ENCODE measurements at regions not wholly inside any gene's neighbourhood (a gene's known extent, or its start where the extent isn't known, plus 50 kb on each side); places are given as distances from the start of the nearest gene placed in this dataset.

DNA sequence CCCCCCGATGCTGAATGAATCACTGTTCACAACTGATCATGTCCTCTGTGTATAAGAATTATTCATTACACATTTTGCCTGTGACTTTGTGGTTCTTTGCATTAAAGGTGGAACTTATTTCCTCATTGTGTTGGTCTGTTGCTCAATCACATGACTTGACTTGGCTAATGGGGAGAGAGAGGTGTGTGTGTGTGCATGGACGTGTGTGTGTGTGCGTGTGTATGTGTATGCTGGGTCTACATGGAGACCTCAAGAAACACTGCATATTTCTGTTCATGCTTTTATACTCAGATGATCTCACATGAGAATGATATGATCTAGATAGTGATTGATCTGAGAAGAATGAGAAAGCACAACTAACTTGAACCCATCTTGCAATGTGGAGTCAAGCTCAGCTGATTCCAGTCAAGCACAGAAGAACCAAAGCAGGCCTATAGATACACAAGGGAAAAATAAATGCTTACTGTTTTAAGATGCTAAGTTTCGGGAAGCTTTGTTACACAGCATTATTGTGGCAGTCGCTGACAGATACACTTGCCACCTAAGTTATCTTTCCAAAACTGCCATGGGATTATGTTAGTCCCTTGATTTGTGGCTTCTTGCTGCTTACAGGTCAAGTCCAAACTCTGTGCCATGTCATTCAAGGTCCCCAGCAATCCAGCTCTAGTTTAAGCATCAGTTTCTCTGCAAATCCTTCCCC, 167.9 kb upstream of the ZFHX3 start:
- H3K79me2 ChIP-seq (replicated peaks; ENCODE audit: insufficient read depth) = no peaks in the 10 kb centered on the region
- no peaks in the 10 kb centered on the region for H3F3A ChIP-seq (replicated peaks; ENCODE audit: low read depth)
- no peak overlapping the region for H3K27ac Mint-ChIP-seq
- H3K36me3 ChIP-seq (ENCODE audit: insufficient read depth) = 0 out of 2 replicates have a peak, but pooled peaks cover 4% of the 10 kb centered on the region
- H2AFZ ChIP-seq = no peak overlapping the region
- H3K27me3 ChIP-seq (ENCODE audit: insufficient read depth) = no peaks in the 10 kb centered on the region
- H3K9me3 Mint-ChIP-seq = peaks cover 11% of the 10 kb centered on the region; the same call in 2 of the 3 replicates
- no peaks in the 10 kb centered on the region for H4K20me1 ChIP-seq (replicated peaks; ENCODE audit: insufficient read depth)
- DNase-seq (ENCODE audit: low spot score) (no peak), ATAC-seq (no peak)
- H3K4me2 ChIP-seq = no peak overlapping the region
- H3K27me3 Mint-ChIP-seq (ENCODE audit: insufficient read depth, low read depth, poor library complexity) = peaks cover 1% of the 10 kb centered on the region
- peaks cover 25% of the 10 kb centered on the region for H3K4me1 ChIP-seq (ENCODE audit: insufficient read depth)
- TF ChIP-seq JUNB (IDR thresholded peaks at IDR 0.05; ENCODE audit: unreplicated experiment) (no peak), ZNF114 (CRISPR knock-in tag; IDR thresholded peaks at IDR 0.05) (no peak)
- H3K36me3 Mint-ChIP-seq (ENCODE audit: low read depth) = peaks cover 8% of the 10 kb centered on the region; the same call in 1 of the 3 replicates
- H3K9me2 ChIP-seq (ENCODE audit: insufficient read depth) = 0 out of 2 replicates have a peak, but pooled peaks cover 2% of the 10 kb centered on the region
- no peak overlapping the region for H3K27ac ChIP-seq (ENCODE audit: low read depth)
- H3K4me3 ChIP-seq = no peak overlapping the region
- peaks cover 26% of the 10 kb centered on the region for H3K4me1 Mint-ChIP-seq
- no peak overlapping the region for H3K4me3 Mint-ChIP-seq

DNA sequence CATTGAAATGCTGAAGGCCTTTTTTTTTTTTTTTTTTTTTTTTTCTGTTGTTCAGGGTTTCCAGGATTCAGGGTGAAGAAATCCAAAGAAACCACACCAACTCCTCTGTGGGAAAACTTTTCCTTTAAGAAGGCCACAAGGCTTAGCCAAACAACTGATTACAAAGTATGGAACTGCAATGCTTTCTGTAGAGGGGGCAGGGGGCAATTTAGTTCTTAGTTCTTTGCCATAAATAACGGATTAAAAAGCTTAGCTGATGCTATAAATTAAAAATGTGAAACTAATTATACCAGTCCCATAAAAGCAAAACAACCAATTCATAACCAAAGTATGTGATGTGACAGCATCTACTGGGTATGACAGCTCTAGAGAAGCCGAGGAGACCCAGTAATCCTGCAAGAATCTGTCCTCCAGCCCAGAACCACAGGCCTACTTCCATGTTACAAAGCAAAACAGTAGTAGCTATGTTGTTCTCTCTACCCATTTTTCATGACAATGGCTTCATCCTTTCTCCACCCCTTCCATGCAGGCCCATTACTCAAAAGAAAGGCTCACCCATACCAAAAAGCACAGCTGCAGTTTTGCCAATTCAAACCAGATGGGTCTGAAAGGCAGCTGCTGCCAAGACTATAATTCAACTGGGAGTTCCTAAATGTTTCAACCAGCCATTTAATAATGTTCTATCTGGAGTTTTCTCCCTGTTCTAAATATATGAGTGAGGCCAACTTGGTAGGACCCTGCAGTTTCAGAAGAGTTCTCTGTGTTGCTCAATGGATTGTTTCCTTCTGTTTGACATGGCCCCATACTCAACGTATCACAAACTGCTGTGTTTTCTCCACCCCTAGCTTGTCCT, 167.1 kb upstream of the ZFHX3 start:
- DNase-seq (ENCODE audit: low spot score) = no peak
- H3K4me1 Mint-ChIP-seq = peaks cover 26% of the 10 kb centered on the region
- peaks cover 8% of the 10 kb centered on the region; the same call in 1 of the 3 replicates for H3K36me3 Mint-ChIP-seq (ENCODE audit: low read depth)
- H4K20me1 ChIP-seq (replicated peaks; ENCODE audit: insufficient read depth) = no peaks in the 10 kb centered on the region
- no peaks in the 10 kb centered on the region for H3K79me2 ChIP-seq (replicated peaks; ENCODE audit: insufficient read depth)
- H3K27ac Mint-ChIP-seq = no peak overlapping the region
- TF ChIP-seq, protein P1, sequence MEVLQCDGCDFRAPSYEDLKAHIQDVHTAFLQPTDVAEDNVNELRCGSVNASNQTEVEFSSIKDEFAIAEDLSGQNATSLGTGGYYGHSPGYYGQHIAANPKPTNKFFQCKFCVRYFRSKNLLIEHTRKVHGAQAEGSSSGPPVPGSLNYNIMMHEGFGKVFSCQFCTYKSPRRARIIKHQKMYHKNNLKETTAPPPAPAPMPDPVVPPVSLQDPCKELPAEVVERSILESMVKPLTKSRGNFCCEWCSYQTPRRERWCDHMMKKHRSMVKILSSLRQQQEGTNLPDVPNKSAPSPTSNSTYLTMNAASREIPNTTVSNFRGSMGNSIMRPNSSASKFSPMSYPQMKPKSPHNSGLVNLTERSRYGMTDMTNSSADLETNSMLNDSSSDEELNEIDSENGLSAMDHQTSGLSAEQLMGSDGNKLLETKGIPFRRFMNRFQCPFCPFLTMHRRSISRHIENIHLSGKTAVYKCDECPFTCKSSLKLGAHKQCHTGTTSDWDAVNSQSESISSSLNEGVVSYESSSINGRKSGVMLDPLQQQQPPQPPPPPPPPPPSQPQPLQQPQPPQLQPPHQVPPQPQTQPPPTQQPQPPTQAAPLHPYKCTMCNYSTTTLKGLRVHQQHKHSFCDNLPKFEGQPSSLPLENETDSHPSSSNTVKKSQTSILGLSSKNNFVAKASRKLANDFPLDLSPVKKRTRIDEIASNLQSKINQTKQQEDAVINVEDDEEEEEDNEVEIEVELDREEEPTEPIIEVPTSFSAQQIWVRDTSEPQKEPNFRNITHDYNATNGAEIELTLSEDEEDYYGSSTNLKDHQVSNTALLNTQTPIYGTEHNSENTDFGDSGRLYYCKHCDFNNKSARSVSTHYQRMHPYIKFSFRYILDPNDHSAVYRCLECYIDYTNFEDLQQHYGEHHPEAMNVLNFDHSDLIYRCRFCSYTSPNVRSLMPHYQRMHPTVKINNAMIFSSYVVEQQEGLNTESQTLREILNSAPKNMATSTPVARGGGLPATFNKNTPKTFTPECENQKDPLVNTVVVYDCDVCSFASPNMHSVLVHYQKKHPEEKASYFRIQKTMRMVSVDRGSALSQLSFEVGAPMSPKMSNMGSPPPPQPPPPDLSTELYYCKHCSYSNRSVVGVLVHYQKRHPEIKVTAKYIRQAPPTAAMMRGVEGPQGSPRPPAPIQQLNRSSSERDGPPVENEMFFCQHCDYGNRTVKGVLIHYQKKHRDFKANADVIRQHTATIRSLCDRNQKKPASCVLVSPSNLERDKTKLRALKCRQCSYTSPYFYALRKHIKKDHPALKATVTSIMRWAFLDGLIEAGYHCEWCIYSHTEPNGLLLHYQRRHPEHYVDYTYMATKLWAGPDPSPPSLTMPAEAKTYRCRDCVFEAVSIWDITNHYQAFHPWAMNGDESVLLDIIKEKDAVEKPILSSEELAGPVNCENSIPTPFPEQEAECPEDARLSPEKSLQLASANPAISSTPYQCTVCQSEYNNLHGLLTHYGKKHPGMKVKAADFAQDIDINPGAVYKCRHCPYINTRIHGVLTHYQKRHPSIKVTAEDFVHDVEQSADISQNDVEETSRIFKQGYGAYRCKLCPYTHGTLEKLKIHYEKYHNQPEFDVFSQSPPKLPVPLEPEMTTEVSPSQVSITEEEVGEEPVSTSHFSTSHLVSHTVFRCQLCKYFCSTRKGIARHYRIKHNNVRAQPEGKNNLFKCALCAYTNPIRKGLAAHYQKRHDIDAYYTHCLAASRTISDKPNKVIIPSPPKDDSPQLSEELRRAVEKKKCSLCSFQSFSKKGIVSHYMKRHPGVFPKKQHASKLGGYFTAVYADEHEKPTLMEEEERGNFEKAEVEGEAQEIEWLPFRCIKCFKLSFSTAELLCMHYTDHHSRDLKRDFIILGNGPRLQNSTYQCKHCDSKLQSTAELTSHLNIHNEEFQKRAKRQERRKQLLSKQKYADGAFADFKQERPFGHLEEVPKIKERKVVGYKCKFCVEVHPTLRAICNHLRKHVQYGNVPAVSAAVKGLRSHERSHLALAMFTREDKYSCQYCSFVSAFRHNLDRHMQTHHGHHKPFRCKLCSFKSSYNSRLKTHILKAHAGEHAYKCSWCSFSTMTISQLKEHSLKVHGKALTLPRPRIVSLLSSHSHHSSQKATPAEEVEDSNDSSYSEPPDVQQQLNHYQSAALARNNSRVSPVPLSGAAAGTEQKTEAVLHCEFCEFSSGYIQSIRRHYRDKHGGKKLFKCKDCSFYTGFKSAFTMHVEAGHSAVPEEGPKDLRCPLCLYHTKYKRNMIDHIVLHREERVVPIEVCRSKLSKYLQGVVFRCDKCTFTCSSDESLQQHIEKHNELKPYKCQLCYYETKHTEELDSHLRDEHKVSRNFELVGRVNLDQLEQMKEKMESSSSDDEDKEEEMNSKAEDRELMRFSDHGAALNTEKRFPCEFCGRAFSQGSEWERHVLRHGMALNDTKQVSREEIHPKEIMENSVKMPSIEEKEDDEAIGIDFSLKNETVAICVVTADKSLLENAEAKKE (CRISPR knock-in tag; IDR thresholded peaks at IDR 0.05) = peak; percentile 76
- TF ChIP-seq EZH2phosphoT487 (IDR thresholded peaks at IDR 0.05; ENCODE audit: unreplicated experiment) = no peak
- ATAC-seq = peak; percentile 56
- H3K27me3 ChIP-seq (ENCODE audit: insufficient read depth) = no peaks in the 10 kb centered on the region
- no peaks in the 10 kb centered on the region for H3F3A ChIP-seq (replicated peaks; ENCODE audit: low read depth)
- H2AFZ ChIP-seq = no peak overlapping the region
- H3K4me2 ChIP-seq = peak overlapping the region; percentile 27; the same call in 1 of the 2 replicates
- no peak overlapping the region for H3K4me3 ChIP-seq
- H3K9me3 Mint-ChIP-seq = peaks cover 11% of the 10 kb centered on the region; the same call in 2 of the 3 replicates
- H3K9me2 ChIP-seq (ENCODE audit: insufficient read depth) = 0 out of 2 replicates have a peak, but pooled peaks cover 2% of the 10 kb centered on the region
- no peak overlapping the region for H3K27ac ChIP-seq (ENCODE audit: low read depth)
- H3K4me1 ChIP-seq (ENCODE audit: insufficient read depth) = peaks cover 25% of the 10 kb centered on the region
- no peak overlapping the region for H3K4me3 Mint-ChIP-seq
- H3K36me3 ChIP-seq (ENCODE audit: insufficient read depth) = 0 out of 2 replicates have a peak, but pooled peaks cover 4% of the 10 kb centered on the region
- H3K27me3 Mint-ChIP-seq (ENCODE audit: insufficient read depth, low read depth, poor library complexity) = peaks cover 1% of the 10 kb centered on the region
